Endothelial cell of umbilical vein (primary cell): ENCODE measurements at regions not wholly inside any gene's neighbourhood (a gene's known extent, or its start where the extent isn't known, plus 50 kb on each side); places are given as distances from the start of the nearest gene placed in this dataset.

Experiments used
- CTCF ChIP-seq, 2 donors: IDR thresholded peaks; 1 replicate in 1 of 2; 2 replicates in 1 of 2; pipeline ENCODE4 v1.5.1; 2011; ENCODE audit warnings: low read length in 2 of 2, mild to moderate bottlenecking in 2 of 2, moderate library complexity in 2 of 2, control low read depth in 1 of 2, inconsistent platforms in 1 of 2, low read depth in 1 of 2; ENCODE audit not compliant: insufficient read depth in 1 of 2; ENCODE audit errors: extremely low read depth in 1 of 2
- EZH2 ChIP-seq: IDR thresholded peaks from 2 replicates; pipeline ENCODE4 v1.6.1; 2012; ENCODE audit warnings: borderline replicate concordance, low read depth, mild to moderate bottlenecking, moderate library complexity, low read length, inconsistent platforms; ENCODE audit not compliant: severe bottlenecking

- TF ChIP-seq EZH2 (no peak), CTCF (IDR thresholded peaks at IDR 0.05; ENCODE audit: extremely low read depth in 1 of 2, insufficient read depth in 1 of 2, low read depth in 1 of 2, low read length in 2 of 2) (no peak)
Observed at GRCh38 chr16:79501446-79501845, 99.1 kb downstream of the MAF start.
